ENCODE measurements at regions not wholly inside any gene's neighbourhood (a gene's known extent, or its start where the extent isn't known, plus 50 kb on each side); places are given as distances from the start of the nearest gene placed in this dataset.

GRCh38 chr2:5467178-5467905, 224.8 kb upstream of the SOX11 start:
- Histone ChIP-seq H2AFZ (ENCODE audit: low read depth, low read length, severe bottlenecking) (no peak overlapping the region), H3K36me3 (ENCODE audit: low read length) (no peaks in the 10 kb centered on the region), H3K79me2 (ENCODE audit: insufficient read depth, low read length) (no peaks in the 10 kb centered on the region), H3K9me2 (replicated peaks; ENCODE audit: insufficient read depth, low read length) (no peaks in the 10 kb centered on the region), H4K20me1 (ENCODE audit: low read depth, low read length) (no peaks in the 10 kb centered on the region), H3K9ac (ENCODE audit: low read length) (no peak overlapping the region), H3K27ac (ENCODE audit: low read depth, low read length) (no peak overlapping the region), H3K9me3 (ENCODE audit: insufficient read depth, low read length) (no peaks in the 10 kb centered on the region), H3K27me3 (ENCODE audit: low read length) (no peaks in the 10 kb centered on the region), H3K4me2 (ENCODE audit: low read depth, low read length, poor library complexity, severe bottlenecking) (no peak overlapping the region), H3F3A (ENCODE audit: insufficient read depth) (no peaks in the 10 kb centered on the region), H3K4me3 (ENCODE audit: insufficient read depth, low read length, poor library complexity, severe bottlenecking) (no peak overlapping the region)
- no peak for TF ChIP-seq EZH2phosphoT487 (conservative IDR thresholded peaks at IDR 0.05; ENCODE audit: low read length)

GRCh38 chr2:5472673-5473072, 219.5 kb upstream of the SOX11 start:
- H3K79me2 ChIP-seq (ENCODE audit: insufficient read depth, low read length), result no peaks in the 10 kb centered on the region
- H3F3A ChIP-seq (ENCODE audit: insufficient read depth), result no peaks in the 10 kb centered on the region
- no peak overlapping the region for H3K4me2 ChIP-seq (ENCODE audit: low read depth, low read length, poor library complexity, severe bottlenecking)
- H3K9me3 ChIP-seq (ENCODE audit: insufficient read depth, low read length), result no peaks in the 10 kb centered on the region
- H3K4me3 ChIP-seq (ENCODE audit: insufficient read depth, low read length, poor library complexity, severe bottlenecking), result no peak overlapping the region
- no peaks in the 10 kb centered on the region for H3K9me2 ChIP-seq (replicated peaks; ENCODE audit: insufficient read depth, low read length)
- H3K9ac ChIP-seq (ENCODE audit: low read length), result no peak overlapping the region
- no peaks in the 10 kb centered on the region for H3K36me3 ChIP-seq (ENCODE audit: low read length)
- no peaks in the 10 kb centered on the region for H4K20me1 ChIP-seq (ENCODE audit: low read depth, low read length)
- H2AFZ ChIP-seq (ENCODE audit: low read depth, low read length, severe bottlenecking), result no peak overlapping the region
- TF ChIP-seq CTCF (IDR thresholded peaks at IDR 0.05; ENCODE audit: insufficient read depth, low read length, poor library complexity, severe bottlenecking) (no peak), EZH2phosphoT487 (conservative IDR thresholded peaks at IDR 0.05; ENCODE audit: low read length) (no peak)
- no peak overlapping the region for H3K27ac ChIP-seq (ENCODE audit: low read depth, low read length)
- no peaks in the 10 kb centered on the region for H3K27me3 ChIP-seq (ENCODE audit: low read length)

- Histone ChIP-seq H3K4me3 (ENCODE audit: insufficient read depth, low read length, poor library complexity, severe bottlenecking) (no peak overlapping the region), H3K27ac (ENCODE audit: low read depth, low read length) (no peak overlapping the region), H3K4me2 (ENCODE audit: low read depth, low read length, poor library complexity, severe bottlenecking) (no peak overlapping the region), H2AFZ (ENCODE audit: low read depth, low read length, severe bottlenecking) (no peak overlapping the region), H3K79me2 (ENCODE audit: insufficient read depth, low read length) (no peaks in the 10 kb centered on the region), H3K36me3 (ENCODE audit: low read length) (no peaks in the 10 kb centered on the region), H3K9ac (ENCODE audit: low read length) (no peak overlapping the region), H3K27me3 (ENCODE audit: low read length) (no peaks in the 10 kb centered on the region), H3K9me2 (replicated peaks; ENCODE audit: insufficient read depth, low read length) (no peaks in the 10 kb centered on the region), H3F3A (ENCODE audit: insufficient read depth) (no peaks in the 10 kb centered on the region), H3K9me3 (ENCODE audit: insufficient read depth, low read length) (no peaks in the 10 kb centered on the region), H4K20me1 (ENCODE audit: low read depth, low read length) (no peaks in the 10 kb centered on the region)
- TF ChIP-seq CTCF (IDR thresholded peaks at IDR 0.05; ENCODE audit: insufficient read depth, low read length, poor library complexity, severe bottlenecking) (no peak), EZH2phosphoT487 (conservative IDR thresholded peaks at IDR 0.05; ENCODE audit: low read length) (no peak)
Observed at GRCh38 chr2:5473635-5474034, 218.5 kb upstream of the SOX11 start.

GRCh38 chr2:5474716-5475115, 217.5 kb upstream of the SOX11 start:
- no peaks in the 10 kb centered on the region for H3K9me2 ChIP-seq (replicated peaks; ENCODE audit: insufficient read depth, low read length)
- TF ChIP-seq EZH2phosphoT487 (conservative IDR thresholded peaks at IDR 0.05; ENCODE audit: low read length), result no peak
- H3K4me3 ChIP-seq (ENCODE audit: insufficient read depth, low read length, poor library complexity, severe bottlenecking), result no peak overlapping the region
- no peaks in the 10 kb centered on the region for H3K36me3 ChIP-seq (ENCODE audit: low read length)
- no peaks in the 10 kb centered on the region for H3K79me2 ChIP-seq (ENCODE audit: insufficient read depth, low read length)
- H3F3A ChIP-seq (ENCODE audit: insufficient read depth), result no peaks in the 10 kb centered on the region
- H3K27ac ChIP-seq (ENCODE audit: low read depth, low read length), result no peak overlapping the region
- no peaks in the 10 kb centered on the region for H4K20me1 ChIP-seq (ENCODE audit: low read depth, low read length)
- no peaks in the 10 kb centered on the region for H3K27me3 ChIP-seq (ENCODE audit: low read length)
- no peak overlapping the region for H2AFZ ChIP-seq (ENCODE audit: low read depth, low read length, severe bottlenecking)
- H3K4me2 ChIP-seq (ENCODE audit: low read depth, low read length, poor library complexity, severe bottlenecking), result no peak overlapping the region
- H3K9me3 ChIP-seq (ENCODE audit: insufficient read depth, low read length), result no peaks in the 10 kb centered on the region
- H3K9ac ChIP-seq (ENCODE audit: low read length), result no peak overlapping the region
